OCI-LY3 (cell line): ENCODE measurements at regions not wholly inside any gene's neighbourhood (a gene's known extent, or its start where the extent isn't known, plus 50 kb on each side); places are given as distances from the start of the nearest gene placed in this dataset.

Source experiments
- EZH2phosphoT487 ChIP-seq: fragments of 200-600 bp; shearing (Covaris generic); IDR thresholded peaks from 2 replicates; pipeline ENCODE4 v1.6.1; 2018; ENCODE audit warnings: antibody characterized with exemption, mixed run types, low read depth
- TF ChIP-seq, protein P1 (sequence below): fragments of 200-600, 300-600 bp; sonication (generic); IDR thresholded peaks from 2 replicates; pipeline ENCODE4 v1.5.1; 2014; ENCODE audit warnings: antibody characterized with exemption, low read length, low read depth

DNA sequence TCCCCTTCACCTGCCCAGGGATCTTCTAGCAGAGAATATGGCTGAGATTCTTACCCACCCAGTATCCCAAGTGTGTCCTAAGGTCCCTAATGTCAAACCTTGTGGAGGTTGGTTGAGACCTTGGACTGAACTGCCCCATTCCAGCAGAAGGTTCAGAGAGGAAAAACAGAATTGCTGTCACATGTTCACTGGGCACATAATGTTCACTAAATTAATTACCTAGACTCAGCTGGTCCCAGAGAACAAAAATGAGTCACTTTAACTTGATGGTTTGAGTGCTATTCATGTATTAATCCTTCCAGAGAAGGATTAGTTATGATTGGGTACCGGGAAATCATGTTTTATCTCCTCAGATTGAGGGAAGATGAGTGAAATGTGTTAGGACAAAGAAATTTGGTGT, 171.3 kb upstream of the GADL1 start:
- TF ChIP-seq, protein P1, sequence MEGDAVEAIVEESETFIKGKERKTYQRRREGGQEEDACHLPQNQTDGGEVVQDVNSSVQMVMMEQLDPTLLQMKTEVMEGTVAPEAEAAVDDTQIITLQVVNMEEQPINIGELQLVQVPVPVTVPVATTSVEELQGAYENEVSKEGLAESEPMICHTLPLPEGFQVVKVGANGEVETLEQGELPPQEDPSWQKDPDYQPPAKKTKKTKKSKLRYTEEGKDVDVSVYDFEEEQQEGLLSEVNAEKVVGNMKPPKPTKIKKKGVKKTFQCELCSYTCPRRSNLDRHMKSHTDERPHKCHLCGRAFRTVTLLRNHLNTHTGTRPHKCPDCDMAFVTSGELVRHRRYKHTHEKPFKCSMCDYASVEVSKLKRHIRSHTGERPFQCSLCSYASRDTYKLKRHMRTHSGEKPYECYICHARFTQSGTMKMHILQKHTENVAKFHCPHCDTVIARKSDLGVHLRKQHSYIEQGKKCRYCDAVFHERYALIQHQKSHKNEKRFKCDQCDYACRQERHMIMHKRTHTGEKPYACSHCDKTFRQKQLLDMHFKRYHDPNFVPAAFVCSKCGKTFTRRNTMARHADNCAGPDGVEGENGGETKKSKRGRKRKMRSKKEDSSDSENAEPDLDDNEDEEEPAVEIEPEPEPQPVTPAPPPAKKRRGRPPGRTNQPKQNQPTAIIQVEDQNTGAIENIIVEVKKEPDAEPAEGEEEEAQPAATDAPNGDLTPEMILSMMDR: no peak
- no peak for TF ChIP-seq EZH2phosphoT487
